ENCODE measurements at regions not wholly inside any gene's neighbourhood (a gene's known extent, or its start where the extent isn't known, plus 50 kb on each side); places are given as distances from the start of the nearest gene placed in this dataset.
"Not testable (repeated sequence)": the region's sequence is repeated elsewhere in the genome, so short reads cannot be mapped to it uniquely, and the experiment has no call there.

- no peak for DNase-seq
Measured at GRCh38 chr7:17558558-17559332, 260.3 kb downstream of the AHR start.

DNA sequence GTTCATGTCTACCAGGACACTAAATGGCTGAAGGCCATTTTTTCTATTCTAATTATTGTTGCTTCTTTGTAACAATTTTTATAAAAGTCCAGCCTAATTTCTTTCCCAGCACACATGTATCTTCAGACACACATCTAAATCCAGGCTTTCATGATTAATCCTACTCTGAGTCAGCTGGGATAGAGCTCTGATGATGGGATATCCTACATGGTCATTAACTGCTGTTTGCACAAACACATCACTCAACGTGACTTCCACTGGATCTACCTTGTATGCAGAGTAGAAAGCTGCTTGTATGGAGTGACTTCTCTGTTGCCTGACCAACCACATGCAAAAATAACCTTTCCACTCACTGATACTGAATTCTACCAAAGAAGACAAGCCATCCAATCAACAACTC is 260.9 kb downstream of the AHR start:
- DNase-seq = no peak

DNA sequence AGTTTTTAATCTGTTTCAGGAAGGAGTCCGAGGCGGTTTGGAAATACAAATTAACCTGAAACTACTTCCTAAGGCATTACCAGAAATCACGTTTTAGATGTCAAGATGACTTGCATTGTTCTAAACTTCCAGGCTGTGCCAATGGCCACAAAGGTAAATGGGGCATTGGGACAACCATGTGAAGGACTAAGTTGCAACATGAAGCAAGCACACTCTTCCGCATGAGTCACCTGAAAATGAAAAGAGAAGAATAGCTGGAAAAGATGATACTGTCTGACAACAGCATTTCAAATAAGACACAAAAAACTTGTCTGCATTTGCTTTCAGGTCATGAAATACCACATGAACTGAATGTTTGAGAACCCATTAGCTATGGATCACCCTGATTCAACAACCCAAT is 262.1 kb downstream of the AHR start:
- DNase-seq = no peak

- DNase-seq = no peak
Measured at GRCh38 chr7:17560966-17561365, 262.5 kb downstream of the AHR start.

DNA sequence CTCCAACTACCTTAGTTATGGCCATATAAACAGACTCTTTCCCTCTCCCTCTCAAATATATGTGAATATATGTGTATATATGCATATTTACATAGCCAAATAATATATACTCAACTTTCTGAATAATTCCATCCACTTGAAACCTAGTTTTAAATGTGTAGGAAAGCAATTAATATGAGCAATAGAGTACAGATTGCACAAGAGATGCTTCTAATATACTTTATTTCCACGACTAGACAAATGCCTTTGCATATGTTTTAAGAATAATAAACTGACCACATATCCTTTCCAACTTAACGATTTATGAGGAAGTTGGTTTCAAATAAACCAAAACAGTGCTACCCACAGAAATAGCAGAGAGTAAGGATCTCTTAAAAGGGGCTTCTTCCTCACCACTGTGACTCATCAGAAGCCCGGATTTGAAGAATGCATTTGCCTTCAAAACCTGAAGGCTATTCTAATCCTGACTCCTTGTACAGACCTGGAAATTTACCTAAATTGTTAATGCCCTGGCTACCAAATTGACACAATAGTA is 266.3 kb downstream of the AHR start:
- DNase-seq = no peak

DNA sequence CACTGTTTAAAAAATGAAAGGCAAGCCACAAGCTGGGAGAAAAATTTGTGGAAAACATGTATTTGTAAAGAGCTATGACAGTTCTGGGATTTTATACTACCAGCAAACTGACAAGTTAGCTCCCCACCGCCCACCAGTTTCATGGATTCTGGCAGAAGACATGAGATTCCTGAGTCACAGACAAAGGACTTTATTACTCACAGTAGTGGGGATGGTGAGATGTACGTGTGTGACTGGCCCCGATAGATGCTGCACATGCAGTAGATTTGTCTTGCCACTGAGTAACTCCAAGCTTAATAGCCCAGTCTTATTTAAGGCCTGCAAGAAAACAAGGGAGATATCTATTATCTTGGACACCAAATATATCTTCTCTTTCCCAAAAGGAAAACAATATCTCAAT is 281.7 kb downstream of the AHR start:
- DNase-seq = no peak

DNA sequence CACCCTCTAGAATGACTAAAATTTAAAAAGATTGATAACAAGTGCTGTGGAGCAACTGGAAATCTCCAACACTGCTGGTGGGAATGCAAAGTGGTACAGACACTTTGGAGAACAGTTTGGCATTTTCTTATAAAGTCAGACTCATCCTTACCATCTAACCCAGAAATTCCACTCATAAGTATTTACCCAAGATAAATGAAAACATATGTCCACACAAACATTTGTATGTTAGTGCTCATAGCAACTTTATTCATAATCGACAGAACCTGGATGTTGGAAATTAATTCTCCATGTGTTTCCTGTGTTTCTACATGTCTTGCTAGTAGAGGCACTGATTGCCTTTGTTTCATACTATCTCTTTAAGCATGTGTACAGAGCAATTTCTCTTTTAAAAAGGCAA is 282.4 kb downstream of the AHR start:
- no peak for DNase-seq

GRCh38 chr7:17581301-17581700 is 282.8 kb downstream of the AHR start:
- DNase-seq = no peak

DNA sequence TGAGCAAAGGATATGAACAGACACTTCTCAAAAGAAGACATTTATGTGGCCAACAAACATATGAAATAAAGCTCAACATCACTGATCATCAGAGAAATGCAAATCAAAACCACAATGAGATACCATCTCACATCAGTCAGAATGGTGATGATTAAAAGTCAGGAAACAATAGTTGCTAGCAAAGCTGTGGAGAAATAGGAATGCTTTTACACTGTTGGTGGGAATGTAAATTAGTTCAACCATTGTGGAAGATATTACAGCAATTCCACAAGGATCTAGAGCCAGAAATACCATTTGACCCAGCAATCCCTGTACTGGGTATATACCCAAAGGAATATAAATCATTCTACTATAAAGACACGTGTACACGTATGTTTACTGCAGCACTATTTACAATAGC is 284.2 kb downstream of the AHR start:
- DNase-seq = not testable (repeated sequence)

GRCh38 chr7:17583786-17584185 is 285.3 kb downstream of the AHR start:
- DNase-seq = no peak

- no peak for DNase-seq
Measured at GRCh38 chr7:17584822-17585221, 286.4 kb downstream of the AHR start.

DNA sequence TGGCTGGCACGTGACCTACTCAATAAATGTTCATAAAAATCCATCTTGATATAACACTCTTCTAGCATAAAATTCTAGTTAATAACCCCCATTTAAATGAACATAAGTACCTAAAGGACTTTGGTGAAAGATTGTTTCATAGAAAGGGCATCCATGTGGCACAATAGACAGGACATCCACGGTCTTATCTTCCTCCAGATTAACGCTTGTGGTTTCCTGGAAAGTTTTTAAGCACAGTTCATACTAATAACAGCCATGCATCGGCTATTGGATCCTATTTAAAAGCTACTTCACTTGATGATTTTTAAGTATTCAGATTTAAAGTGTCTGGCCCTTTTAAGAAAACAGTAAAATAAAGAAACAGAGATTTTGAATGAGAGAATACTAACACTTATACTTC is 288.3 kb downstream of the AHR start:
- DNase-seq = no peak

DNA sequence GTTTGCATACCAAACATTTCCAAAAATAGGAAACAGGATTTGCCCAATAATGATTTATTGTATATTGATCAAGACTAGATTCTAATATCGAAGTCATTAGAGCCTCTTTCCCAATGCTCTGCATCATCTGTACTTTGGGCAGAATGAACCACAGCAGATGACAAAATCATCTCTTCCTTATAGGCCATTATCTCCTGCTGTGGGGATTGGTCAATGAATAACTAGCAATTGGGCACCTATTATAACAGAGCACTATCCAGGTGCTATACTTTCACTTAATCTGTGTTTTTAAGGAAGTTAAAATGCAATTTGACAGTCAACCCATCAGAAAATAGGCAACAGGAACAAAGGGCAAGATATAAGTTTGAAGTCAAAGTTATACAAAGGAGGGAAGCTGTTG is 290.3 kb downstream of the AHR start:
- no peak for DNase-seq

GRCh38 chr7:17589671-17590070 is 291.2 kb downstream of the AHR start:
- DNase-seq = no peak

DNA sequence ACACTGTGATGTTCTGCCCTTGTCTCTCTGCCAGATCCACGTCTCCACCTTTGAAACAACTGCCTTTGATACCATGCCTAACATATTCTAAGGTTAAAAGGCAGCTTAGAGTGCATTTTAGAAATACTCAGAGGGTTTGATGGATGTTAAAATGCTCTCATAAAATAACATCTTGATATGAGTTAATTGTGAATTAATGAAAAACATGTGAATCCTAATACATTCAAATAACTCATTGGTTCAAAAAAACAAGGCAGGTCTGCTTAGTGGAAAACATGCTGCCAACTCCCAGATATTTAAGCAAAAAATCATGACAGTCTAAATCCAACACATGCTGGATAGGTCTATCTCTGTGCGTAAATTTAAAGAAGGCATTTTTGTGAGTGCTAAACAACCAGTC is 291.8 kb downstream of the AHR start:
- DNase-seq = no peak

DNA sequence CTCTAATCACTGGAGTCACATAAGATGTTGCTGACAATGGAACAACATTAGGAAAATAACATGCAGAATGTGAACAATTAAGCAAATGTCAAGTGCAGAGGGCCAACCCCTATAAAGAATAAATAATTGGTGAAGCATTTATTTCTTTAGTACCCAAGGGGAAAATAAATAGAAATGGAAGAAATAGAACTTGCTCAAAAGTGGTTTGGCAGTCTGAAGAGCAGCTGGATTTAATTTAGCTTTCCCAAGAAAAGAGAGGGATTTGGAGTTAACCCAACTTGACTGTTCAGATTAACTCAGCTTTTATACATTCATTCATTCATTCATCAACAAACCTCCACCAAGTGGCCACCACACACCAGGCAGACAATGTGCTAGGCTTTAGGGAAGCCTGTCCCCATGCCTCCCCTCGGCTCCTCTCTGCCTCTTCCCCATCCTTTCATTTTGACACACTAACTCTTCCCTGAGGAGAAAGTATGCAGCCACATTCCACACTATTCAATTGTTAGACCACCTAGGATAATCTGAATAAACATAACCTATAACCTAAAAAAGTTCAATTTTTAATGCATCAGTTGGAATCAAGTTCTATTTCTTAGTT is 295.5 kb downstream of the AHR start:
- DNase-seq = no peak

DNA sequence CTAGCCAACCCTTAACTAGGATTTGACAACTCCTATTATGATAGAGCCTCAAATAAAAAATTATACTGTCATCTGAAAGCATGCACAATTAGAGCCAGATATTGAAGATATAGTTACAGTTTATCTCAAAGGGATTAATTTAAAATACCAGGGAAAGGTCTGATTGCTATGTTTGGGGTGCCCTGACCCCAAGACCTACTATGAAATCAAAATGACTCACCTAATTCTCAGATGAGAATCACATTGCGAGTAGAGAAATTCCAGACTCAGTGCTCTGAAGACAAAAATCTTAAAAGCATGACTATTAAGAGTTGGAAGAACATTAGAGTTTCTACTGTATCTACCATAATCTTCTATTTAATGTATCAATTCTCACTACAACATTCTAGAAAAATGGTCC is 297.1 kb downstream of the AHR start:
- DNase-seq = no peak

DNA sequence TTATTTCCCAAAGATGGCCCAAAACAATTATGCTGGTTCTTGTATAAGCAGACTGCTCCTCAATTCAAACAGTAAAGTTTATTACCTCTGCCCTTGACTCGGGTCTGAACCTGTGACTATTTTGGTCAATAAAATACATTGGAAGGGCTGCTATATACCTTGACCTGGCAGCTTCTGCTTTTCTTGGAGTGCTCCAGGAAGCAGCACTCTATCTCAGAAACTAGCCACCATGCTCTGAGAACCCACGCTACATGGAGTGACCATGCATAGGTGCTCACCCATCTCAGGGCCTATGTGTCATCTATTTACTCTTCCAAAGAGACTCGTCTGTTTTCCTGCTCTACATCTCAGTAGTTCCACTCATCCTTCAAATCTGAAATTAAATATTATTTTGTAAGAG is 299.9 kb downstream of the AHR start:
- no peak for DNase-seq

- peak; percentile 49 for DNase-seq
Measured at GRCh38 chr7:17598846-17599245, 300.4 kb downstream of the AHR start.

DNA sequence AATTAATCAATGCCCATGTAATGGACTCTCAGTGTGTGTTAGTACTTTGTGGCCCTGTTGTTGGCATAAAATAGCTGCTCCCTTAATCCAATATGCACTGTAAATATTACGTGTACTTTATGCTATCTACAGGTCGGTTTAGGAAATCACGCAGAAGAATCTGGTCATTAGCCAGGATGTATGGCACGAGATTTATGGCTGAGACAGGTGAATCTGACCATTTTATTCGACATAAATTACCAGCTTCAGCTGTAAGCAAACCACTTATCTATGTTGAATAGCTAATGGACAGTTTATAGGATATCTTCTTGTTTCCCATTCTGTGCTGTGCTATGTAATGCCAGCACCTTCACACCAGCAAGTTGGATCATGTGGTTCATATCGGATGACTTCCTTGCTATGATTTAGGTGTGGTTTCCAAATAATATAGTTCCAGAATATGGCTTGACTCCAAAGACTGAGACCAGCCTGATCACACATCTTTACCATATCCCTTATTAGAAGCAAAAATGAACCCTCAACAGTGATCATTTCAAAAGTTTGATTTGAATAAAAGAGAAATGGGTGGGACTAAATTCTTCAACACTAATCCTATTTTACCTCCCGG is 301.4 kb downstream of the AHR start:
- no peak for DNase-seq

DNA sequence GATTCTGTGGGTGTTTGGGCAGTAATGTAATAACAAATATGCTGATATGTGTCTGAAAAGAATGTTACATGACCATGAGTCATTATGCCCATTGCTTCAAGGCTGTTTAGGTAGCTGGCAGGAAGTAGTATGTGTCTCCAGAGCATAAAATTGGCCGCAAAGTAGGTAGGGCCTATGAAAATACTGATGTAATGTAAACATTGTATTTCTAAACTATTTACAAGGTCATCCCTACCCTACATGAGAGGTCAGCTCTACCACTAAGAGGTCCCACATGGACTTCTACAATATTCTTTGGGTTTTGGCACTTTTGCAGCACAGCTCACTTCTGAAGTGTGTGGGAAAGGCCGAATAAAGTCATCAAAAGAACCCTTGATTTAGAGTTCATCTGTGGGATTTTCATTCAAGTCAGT is 301.9 kb downstream of the AHR start:
- no peak for DNase-seq

GRCh38 chr7:17601921-17602320 is 303.5 kb downstream of the AHR start:
- DNase-seq = no peak

DNA sequence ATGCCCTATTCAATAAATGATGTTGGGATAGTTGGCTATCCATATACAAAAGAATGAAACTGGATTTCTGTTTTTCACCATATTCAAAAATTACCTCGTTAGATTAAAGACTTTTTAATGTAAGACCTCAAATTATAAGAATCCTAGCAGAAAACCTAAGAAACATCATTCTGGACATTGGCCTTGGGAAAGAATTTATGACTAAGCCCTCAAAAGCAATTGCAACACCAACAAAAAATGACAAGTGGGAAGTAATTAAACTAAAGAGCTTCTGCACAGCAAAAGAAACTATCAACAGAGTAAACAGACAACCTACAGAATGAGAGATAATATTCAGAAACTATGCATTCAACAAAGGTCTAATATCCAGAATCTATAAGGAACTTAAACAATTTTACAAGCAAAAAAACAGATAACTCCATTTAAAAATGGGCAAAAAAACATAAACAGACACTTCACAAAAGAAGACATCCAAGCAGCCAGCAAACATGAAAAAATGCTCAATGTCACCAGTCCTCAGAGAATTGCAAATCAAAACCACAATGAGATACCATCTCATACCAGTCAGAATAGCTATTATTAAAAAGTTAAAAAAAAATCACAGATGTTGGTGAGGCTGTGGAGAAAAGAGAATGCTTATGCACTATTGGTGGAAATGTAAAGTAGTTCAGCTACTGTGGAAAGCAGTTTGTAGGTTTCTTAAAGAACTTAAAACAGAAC is 309.8 kb downstream of the AHR start:
- DNase-seq = no peak

DNA sequence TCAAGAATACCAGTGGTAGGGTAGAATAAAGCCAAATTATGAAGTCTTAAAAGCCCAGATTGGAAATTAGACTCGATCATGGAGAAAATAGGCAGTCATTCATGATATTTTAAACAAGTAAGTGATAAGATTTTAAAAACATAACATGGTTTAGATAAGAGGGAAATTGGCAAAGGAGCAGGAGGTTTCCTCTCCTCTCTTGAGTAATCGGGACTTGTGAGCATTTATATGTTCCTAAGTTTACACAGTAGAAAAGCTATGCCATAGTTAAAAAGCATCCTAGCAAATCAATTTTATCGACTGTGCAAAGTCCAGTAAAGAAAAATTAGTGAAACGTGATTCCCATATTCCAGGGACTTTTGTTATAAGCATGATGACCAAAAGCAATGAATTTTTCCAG is 313.2 kb downstream of the AHR start:
- DNase-seq = no peak

All from NCI-H1436 (cell line).